Progenitor cell of endocrine pancreas (in vitro differentiated cells): ENCODE measurements at regions not wholly inside any gene's neighbourhood (a gene's known extent, or its start where the extent isn't known, plus 50 kb on each side); places are given as distances from the start of the nearest gene placed in this dataset.

Experiments used
- DNase-seq: peaks from one replicate; pipeline ENCODE4 v3.0.0; 2021; ENCODE audit warnings: low spot score; ENCODE audit not compliant: unreplicated experiment
- H3K27ac Mint-ChIP-seq: 2 replicates; pipeline ENCODE4 v1.8.0; 2021; ENCODE audit warnings: mild to moderate bottlenecking, moderate library complexity, mixed read lengths
- H3K27me3 Mint-ChIP-seq: 2 replicates; pipeline ENCODE4 v1.8.0; 2021; ENCODE audit warnings: mixed read lengths
- H3K36me3 Mint-ChIP-seq: 2 replicates; pipeline ENCODE4 v1.8.0; 2022; ENCODE audit warnings: mixed read lengths; ENCODE audit not compliant: insufficient read depth
- H3K4me1 Mint-ChIP-seq: 2 replicates; pipeline ENCODE4 v1.8.0; 2021; ENCODE audit warnings: low read depth, mixed read lengths
- H3K4me3 Mint-ChIP-seq: 2 replicates; pipeline ENCODE4 v1.8.0; 2021; ENCODE audit warnings: low read depth, mild to moderate bottlenecking, moderate library complexity, mixed read lengths
- H3K9me3 Mint-ChIP-seq: 2 replicates; pipeline ENCODE4 v1.8.0; 2021; ENCODE audit warnings: low read depth, mixed read lengths
- TF ChIP-seq, protein P1 (sequence below): fragments of 200-600 bp; sonication (generic); IDR thresholded peaks from one replicate; pipeline ENCODE4 v1.5.0; 2021; ENCODE audit warnings: antibody characterized with exemption, mild to moderate bottlenecking; ENCODE audit not compliant: unreplicated experiment

DNA sequence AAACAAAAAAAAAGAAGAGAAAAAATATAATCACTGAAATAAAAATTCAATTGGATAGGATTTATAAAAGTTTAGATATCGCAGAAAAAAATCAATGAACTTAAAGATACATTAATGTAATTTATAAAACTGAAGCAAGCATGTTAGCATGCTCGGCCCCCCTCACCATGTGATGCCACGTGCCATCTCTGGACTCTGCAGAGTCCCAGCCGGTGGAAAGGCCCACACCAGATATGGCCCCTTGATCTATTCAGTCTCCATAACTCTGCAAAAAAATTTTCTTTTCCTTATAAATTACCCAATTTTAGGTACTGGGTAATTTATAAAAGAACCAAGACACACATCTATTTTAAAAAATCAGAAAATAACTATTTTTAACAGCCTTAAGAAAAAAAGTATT lies 476.0 kb upstream of the ANO3 start:
- H3K4me1 Mint-ChIP-seq: no peaks in the 10 kb centered on the region
- no peak for DNase-seq
- TF ChIP-seq, protein P1, sequence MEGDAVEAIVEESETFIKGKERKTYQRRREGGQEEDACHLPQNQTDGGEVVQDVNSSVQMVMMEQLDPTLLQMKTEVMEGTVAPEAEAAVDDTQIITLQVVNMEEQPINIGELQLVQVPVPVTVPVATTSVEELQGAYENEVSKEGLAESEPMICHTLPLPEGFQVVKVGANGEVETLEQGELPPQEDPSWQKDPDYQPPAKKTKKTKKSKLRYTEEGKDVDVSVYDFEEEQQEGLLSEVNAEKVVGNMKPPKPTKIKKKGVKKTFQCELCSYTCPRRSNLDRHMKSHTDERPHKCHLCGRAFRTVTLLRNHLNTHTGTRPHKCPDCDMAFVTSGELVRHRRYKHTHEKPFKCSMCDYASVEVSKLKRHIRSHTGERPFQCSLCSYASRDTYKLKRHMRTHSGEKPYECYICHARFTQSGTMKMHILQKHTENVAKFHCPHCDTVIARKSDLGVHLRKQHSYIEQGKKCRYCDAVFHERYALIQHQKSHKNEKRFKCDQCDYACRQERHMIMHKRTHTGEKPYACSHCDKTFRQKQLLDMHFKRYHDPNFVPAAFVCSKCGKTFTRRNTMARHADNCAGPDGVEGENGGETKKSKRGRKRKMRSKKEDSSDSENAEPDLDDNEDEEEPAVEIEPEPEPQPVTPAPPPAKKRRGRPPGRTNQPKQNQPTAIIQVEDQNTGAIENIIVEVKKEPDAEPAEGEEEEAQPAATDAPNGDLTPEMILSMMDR: no peak
- no peaks in the 10 kb centered on the region for H3K9me3 Mint-ChIP-seq
- no peaks in the 10 kb centered on the region for H3K36me3 Mint-ChIP-seq
- H3K4me3 Mint-ChIP-seq: no peak overlapping the region
- no peaks in the 10 kb centered on the region for H3K27me3 Mint-ChIP-seq
- no peak overlapping the region for H3K27ac Mint-ChIP-seq

DNA sequence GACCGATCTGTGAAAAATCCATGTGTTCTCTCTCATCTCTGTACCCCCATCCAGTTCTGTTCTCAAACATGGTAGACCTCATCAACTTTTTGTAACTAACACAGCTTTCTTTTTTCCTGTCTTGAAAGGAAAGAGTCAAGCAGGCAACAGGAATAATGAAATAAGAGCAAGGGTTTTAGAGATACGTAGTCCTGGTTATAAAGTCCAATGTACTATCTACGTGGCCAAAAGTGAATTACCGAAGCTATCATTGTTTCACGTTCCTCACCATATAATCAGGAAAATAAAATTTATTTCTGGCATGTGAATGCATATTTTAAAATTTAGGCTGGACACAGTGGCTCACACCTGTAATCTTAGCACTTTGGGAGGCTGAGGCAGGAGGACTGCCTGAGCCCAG lies 472.2 kb upstream of the ANO3 start:
- Mint-ChIP-seq H3K9me3 (no peaks in the 10 kb centered on the region), H3K4me3 (no peak overlapping the region), H3K27me3 (no peaks in the 10 kb centered on the region), H3K36me3 (no peaks in the 10 kb centered on the region), H3K4me1 (no peaks in the 10 kb centered on the region), H3K27ac (no peak overlapping the region)
- TF ChIP-seq, protein P1: no peak
- DNase-seq: no peak

DNA sequence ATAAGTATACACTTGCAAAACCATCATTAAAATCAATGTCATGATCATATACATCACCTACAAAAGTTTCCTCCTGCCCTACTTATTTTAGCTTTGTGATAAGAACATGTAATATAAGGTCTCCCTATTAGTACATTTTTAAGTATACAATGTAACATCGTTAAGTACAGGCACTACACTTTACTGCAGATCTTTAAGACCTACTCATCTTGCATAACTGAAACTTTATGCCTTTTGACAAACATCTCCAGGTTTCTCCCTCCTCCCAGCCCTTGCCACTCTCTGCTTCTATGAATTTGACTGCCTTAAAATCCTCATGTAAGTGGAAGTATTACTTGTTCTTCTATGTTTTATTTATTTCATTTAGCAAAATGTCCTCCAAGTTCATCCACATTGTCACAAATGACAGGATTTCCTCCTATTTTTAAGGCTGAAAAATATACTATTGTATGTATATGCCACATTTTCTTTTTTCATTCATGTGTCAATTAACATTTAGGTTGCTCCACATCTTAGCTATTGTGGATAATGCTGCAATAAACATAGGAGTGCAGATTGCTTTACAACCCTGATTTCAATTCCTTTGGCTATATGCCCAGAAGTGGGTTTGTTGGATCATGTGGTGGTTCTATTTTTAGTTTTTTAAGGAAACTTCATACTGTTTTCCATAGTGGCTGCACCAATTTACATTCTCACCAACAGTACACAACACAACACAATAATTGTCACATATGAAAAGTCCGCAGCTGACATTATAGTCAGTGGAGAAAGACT lies 471.1 kb upstream of the ANO3 start:
- no peaks in the 10 kb centered on the region for H3K9me3 Mint-ChIP-seq
- no peak for DNase-seq
- TF ChIP-seq, protein P1: no peak
- H3K27ac Mint-ChIP-seq: no peak overlapping the region
- H3K36me3 Mint-ChIP-seq: no peaks in the 10 kb centered on the region
- H3K4me3 Mint-ChIP-seq: no peak overlapping the region
- no peaks in the 10 kb centered on the region for H3K4me1 Mint-ChIP-seq
- no peaks in the 10 kb centered on the region for H3K27me3 Mint-ChIP-seq

GRCh38 chr11:25862159-25862558 lies 469.8 kb upstream of the ANO3 start:
- Mint-ChIP-seq H3K4me1 (no peaks in the 10 kb centered on the region), H3K36me3 (no peaks in the 10 kb centered on the region), H3K4me3 (no peak overlapping the region), H3K27ac (no peak overlapping the region), H3K27me3 (no peaks in the 10 kb centered on the region), H3K9me3 (no peaks in the 10 kb centered on the region)
- TF ChIP-seq, protein P1: no peak
- no peak for DNase-seq

DNA sequence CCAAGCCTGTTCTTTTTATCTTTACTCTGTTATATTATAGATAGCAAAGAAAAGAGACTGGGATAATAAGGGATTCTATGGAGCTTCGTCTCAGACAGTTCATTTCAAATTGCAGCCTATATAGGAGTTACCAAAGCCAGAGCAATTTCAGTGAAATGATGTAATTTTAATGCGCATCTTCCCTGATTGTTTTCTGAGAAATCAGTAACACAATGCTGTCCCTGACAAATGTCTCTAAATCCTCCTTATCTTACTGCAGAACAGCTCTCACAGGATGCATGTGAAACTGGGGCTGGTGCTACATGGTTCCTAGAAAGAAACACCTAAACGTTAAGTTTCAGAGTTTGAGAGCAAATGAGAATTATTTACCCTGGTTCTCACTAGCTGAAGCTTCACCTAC lies 467.9 kb upstream of the ANO3 start:
- no peak overlapping the region for H3K27ac Mint-ChIP-seq
- H3K4me1 Mint-ChIP-seq: no peaks in the 10 kb centered on the region
- H3K27me3 Mint-ChIP-seq: no peaks in the 10 kb centered on the region
- H3K9me3 Mint-ChIP-seq: no peaks in the 10 kb centered on the region
- H3K4me3 Mint-ChIP-seq: no peak overlapping the region
- H3K36me3 Mint-ChIP-seq: no peaks in the 10 kb centered on the region
- no peak for DNase-seq
- TF ChIP-seq, protein P1: no peak
